Putamen (tissue), 1 donor: ENCODE measurements at regions not wholly inside any gene's neighbourhood (a gene's known extent, or its start where the extent isn't known, plus 50 kb on each side); places are given as distances from the start of the nearest gene placed in this dataset.
"Not testable (repeated sequence)": the region's sequence is repeated elsewhere in the genome, so short reads cannot be mapped to it uniquely, and the experiment has no call there.

Source experiments
- DNase-seq: peaks from one replicate; pipeline ENCODE4 v3.0.0-alpha.2; 2016; ENCODE audit warnings: low spot score

DNA sequence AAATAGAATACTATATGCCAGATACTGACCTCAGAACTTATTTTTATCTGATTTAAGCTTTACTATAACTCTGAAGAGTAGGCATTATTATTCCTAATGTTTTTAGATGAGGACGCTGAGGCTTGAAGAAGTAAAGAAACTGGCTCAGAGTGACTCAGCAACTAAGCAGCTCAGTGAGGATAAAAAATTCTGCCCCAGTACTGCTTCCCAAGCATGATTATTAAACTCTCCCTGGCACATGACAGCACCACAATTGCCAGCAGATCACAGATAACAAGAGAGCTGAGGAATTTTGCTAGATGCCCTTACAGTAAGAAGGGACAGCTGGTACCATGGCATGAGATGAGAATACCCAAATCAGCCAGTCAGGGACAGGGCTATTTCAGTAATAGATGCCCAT, 219.4 kb downstream of the NKX6-1 start:
- DNase-seq: no peak

DNA sequence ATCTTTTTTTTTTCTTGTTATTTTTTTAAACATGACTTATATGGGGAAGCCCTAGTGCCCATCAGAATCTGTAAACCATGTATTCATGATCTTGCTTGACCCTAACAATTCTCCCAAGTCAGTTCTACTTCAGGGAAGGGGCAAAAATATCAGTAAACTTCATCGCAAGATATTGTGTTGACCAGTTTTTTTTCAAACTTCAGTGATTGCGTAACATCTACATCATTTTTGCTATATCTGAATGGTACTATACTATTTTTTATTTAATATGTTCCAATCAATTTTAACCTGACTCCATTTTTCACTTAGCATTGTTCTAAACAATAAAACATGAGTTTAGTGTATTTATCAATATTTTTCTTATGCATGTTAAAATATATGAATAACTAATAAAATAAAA, 221.2 kb downstream of the NKX6-1 start:
- no peak for DNase-seq

DNA sequence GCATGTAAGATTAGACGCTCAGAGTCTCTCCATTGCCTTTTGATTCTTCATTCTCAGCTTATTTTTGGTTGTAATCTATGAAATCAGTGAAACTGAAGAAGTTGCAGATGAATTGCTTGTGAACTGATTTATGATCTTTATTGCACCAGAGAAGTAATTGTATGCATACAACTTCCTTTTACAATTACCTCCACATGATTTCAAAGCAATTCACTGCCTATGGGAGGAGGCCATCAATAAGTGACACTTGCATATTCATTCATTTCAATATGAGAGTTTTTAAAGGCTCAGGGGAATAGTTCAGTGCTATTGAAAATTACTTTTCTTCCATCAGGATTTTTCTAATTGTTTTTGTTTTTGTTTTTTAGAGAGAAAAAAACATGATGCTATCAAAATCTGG, 222.3 kb downstream of the NKX6-1 start:
- no peak for DNase-seq

DNA sequence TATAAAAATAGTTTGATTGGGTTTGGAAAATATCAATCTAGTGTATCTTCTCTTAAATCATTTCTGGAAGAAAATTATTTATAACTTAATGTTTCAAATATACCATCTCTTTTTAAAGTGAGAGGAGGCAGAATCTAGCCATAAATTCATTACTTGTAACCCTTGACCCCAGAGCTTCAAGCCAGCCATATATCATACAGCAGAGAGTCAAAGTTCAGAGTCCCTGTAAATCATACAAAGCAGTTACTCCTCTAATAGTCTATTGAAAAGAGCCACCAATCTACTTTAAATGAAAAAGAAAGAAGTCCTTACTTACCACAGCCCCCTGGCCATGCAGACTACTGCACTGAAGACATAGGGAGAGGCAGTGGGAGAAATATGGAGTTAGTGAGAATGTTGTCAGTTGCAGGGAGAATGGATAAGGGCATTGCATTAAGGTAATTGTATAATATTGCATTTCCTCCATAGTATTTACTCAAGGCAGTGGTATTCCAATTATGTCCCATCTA, 229.5 kb downstream of the NKX6-1 start:
- no peak for DNase-seq

DNA sequence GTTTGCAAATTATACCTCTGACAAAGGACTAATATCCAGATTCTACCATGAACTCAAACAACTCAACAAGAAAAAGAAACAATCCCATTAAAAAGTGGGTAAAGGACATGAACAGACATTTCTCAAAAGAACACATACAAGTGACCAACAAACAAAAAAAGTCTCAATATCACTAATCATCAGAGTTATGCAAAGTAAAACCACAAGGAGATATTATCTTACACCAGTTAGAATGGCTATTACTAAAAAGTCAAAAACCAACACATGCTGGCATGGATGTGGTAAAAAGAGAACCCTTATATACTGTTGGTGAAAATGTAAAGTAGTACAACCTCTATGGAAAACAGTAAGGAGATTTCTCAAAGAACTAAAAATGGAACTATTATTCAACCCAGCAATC, 234.4 kb downstream of the NKX6-1 start:
- DNase-seq: no peak

DNA sequence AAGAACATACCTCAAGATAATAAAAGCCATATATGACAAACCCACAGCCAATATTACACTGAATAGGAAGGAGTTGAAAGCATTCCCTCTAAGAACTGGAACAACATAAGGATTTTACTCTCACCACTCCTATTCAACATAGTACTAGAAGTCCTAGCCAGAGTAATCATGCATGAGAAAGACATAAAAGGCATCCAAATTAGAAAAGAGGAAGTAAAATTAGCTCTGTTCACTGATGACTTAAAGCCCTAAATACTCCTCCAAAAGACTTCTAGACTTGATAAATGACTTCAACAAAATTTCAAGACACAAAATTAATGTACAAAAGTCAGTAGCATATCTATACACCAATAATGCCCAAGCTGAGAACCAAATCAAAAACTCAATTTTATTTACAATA, 235.7 kb downstream of the NKX6-1 start:
- no peak for DNase-seq

DNA sequence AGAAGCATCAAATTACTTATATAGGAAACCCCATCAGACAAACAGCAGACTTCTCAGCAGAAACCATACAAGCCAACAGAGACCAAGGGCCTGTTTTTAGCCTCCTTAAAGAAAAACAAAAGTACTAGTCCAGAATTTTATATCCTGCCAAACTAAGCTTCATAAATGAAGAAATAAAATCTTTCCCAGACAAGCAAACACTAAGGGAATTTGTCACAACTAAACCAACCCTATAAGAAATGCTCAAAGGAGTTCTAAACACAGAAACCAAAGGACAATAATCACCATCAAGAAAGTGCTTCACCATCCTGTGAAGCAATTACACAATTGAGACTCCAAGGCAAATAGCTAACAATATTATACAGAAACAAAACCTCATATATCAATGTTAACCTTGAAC, 238.6 kb downstream of the NKX6-1 start:
- DNase-seq: no peak

DNA sequence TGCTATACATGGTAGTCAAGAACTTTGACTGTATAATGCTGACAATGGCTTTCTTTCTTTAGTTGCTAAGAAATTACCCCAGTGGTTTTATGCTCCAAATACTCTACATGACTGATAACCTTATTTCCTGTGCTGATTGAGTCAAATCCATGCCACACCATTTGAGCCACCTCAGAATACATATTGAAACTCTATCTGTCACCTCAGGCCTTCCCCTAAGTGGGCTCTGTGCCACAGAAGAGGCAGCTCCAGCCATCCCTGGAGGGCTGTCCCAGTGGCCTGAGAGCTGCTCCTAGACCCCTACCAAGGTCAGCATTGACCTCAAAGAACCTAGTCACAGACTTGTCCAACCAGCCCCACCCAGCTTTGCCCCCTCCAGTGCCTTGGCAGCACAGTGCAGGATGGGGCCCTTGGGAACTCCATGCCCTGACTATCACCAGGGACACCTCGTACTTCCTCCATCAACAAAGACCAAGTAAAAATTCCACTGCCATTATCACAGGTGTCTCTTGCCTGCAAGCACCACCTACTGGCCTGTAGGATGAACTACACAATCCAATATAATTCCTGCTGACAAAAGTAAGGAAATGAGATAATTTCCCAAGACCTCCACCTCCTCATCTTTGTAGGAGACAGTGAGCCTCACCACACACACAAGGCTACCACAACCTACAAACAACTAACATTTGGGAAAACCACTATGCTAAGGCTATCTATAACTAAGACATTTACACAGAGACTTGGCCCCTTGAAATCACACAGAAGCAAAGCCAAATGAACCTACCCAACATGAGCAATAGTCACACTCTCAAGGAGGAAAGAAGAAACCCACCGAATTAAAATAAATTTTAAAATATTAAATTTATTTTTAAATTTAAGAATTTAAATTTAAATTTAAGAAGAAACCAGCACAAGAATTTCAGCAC, 239.9 kb downstream of the NKX6-1 start:
- DNase-seq: no peak

DNA sequence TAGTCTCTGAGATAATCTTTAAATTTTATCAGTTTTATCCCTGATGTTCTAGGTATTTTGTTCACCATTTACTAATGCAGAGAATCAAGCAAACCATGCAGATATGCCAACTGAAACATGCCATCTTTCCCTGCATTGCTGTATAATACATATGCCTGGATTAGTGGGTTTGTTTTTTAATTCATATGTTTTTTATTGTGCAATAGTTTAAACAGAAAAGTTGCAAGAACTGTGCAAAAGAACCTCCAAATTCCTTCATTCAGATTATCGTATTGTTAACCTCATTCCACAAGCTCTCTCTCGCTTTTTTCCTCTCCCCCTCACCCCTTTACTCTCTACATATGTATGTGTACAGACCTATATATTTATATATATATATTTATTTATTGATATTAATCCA, 244.6 kb downstream of the NKX6-1 start:
- no peak for DNase-seq

DNA sequence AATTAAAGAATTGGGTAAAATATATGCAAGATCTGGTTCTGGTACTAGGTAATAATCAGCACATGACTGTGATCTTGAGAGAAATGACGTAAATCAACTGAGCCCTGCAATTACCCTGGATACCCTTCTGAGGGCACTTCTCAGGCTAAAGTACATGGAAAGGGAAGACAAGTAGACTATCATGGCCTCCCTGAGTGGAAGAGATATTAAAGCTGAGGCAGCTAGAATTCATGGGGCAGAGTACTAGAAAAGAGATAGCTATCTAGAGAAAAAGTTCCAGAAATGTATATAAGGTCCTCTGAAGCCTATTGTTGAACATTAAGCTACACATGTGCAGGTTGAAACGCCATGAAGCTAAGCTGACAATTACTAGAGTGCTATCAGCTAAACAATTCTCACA, 249.6 kb downstream of the NKX6-1 start:
- DNase-seq: no peak

DNA sequence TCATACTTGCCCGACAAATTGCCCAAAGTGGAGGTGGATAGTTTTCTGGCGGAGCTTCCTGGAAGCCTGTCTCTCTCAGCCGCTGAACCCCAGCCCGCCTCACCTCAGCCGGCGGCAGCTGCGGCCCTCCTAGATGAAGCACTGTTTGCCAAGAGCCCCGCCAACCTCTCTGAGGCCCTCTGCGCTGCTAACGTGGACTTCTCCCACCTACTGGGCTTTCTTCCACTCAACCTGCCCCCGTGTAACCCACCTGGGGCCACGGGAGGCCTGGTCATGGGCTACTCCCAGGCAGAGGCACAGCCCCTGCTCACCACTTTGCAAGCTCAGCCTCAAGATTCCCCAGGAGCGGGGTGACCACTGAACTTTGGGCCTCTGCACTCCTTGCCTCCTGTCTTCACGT, 254.1 kb downstream of the NKX6-1 start:
- DNase-seq: not testable (repeated sequence)

DNA sequence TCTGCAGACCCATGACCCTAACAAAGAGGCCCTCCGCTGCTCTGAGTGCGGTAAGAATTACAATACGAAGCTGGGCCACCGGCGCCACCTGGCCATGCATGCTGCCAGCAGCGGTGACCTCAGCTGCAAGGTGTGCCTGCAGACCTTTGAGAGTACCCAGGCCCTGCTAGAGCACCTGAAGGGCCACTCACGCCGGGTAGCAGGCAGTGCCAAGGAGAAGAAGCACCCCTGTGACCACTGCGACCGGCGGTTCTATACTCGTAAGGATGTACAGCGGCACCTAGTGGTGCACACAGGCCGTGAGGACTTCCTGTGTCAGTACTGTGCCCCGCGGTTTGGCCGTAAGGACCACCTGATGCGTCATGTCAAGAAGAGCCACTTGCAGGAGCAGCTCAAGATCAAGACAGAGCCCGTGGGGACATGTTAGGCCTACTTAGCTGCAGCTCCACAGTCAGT, 254.7 kb downstream of the NKX6-1 start:
- not testable (repeated sequence) for DNase-seq

DNA sequence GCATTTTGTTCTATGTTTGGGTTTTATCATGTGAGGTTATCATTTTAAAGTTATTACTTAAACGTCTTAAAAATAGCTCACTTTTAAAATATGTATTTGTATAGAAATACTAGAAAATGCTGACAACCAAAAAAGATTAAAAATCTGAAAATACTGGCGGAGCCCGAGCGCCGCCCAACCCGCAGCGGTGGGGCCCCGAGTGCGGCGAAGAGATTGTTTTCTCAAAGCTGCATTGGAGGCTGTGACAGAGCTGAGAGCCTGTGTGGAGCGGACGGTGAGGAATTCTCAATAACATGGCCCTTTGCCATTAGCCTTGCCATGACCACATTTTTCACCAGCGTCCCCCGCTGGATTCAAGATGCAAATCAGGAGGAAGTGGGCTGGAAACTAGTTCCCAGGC, 255.4 kb downstream of the NKX6-1 start:
- DNase-seq: no peak

DNA sequence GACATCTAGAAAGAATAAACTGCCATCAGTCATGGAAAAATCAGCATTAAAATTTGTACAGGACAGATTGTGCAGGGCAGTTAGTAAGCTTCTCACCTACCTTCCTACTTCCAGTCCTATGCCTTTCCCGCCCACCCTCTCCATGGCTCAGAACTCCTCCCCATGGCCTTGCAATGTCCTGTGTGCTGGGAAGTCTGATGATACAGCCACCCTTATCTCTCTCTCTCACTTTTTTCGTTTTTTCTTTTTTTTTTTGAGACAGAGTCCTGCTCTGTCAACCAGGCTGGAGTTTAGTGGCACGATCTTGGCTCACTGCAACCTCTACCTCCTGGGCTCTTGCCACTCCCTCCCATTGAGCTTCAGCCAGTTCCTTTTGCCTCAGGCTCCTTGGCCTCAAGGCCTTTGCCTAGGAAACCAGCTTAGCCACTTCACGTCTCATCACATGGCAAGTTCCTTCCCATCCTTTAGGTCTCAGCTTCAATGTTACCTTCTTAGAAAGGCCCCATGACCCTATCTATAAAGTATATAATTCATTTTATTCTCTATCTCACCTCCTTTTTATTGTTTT, 259.7 kb downstream of the NKX6-1 start:
- DNase-seq: no peak

DNA sequence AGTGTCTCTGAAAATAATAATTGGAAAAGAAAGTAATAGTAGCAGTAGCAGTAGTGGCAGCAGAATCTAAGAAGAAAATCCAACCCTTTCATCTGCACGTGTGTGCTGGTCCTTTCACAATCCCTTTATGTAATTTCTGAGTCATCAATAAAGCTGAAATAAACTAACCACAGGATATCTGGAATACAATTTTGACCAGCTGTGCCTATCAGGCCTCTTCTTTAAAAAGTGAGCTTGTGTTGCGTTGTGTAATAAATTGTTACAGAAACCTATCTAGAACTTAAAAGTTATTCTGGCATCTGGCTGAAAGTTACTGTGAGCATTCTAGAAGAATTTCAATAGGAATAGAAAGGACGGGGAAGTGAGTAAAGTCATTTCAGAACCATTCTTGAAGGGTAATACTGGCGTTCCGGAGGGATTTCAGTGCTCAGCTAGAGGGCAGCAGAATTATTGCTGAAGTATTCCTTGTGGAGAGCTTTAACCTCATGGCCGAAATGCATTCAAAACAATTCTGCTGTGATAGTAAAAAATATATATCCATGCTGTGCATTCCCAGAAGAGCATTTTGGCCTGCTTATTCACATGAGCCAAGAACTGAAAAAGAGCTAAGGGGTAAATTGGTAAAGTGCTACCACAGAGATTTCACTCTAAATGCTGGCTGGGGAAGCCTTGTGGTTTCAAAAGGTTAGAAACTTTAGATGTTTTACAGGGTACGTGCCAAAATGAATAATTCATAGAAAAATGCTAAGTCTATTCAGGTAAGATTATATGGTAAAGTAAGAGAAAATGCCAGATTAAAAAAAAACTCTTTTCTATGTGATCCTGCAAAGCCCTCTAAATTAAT, 260.6 kb downstream of the NKX6-1 start:
- DNase-seq: no peak

DNA sequence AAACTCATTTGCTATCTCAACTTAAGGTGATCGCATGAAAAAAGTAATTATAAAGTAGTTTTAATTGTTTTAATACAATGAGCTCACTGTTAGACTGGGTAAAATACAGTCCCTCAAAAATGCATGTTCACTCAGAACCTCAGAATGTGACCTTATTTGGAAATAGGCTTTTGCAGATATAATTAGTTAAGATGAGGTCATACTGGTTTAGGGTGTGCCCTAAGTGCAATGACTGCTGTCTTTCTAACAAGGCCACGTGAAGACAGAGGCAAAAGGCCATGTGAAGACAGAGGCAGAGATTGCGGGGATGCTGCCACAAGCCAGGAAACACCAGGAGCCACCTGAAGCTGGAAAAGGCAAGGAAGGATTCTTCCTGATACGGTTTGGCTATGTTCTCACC, 262.1 kb downstream of the NKX6-1 start:
- DNase-seq: no peak

DNA sequence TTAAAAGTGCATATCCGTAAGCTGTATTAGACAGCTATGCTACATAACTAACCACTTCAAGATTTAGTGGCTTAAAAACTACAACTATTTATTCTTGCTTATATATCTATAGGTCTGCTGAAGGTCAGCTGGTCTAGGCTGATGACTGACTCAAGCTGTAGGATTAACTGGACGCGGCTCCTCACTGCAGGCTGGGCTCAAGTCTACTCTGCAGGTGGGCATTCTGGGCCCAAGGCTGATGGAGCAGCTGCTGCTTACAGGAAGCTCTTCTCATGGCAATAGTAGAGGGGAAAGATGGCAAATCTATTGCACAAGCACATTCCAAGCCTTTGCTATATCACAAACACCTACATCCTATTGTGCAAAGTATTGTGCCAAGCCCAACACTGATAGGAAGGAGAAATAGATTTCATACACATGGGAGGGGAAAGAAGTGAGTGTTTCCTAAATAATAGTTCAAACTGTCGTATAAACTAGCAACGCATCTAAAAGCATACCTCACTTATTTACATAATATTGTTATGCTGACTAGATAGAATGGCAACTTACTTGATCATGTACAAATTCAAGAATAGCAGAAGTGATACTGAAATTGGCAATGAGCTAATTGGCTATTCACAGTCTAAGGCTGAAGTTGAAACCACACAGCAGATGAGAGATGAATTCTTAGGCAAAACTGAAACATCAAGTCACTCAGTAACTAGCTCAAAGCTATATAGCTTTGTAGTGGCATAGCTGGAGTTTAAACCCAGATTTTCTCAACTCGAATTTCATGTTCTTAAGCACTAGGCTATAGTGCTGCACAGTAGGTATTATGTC, 263.8 kb downstream of the NKX6-1 start:
- no peak for DNase-seq

DNA sequence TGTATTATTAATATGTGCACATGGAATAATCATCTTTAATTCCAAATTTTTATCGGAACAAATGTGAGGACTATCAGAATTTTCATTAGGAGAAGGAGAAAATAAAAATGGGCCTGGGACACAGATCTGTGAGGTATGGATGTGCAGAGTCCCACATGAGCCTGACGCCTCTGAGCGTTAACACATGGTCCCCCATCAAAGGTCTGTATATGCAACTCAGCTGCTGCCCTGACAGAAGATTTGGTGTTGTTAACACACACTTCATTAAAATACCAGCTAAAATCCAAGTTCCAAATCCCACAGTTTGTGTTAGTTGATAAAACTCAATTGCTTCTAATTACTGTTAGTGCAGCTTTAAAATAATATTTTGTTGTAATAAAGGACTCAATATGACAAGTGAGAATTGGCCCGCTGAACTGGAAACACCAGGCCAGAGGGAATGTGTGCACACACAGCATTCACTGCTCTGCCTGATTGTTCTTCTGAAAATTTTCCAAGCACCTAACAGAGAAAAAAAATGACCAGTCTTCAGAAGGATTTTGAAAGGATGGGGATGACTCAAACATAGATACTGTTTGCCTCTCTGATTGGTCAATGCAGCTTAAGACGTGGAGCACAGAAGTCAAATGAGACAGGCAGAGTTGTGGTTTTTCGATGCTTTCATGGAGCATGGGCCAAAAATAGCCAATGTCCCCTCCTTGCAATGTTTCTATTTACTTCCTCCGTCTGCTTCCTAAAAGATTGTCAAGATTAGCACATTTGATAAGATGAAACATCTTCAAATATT, 266.6 kb downstream of the NKX6-1 start:
- no peak for DNase-seq

DNA sequence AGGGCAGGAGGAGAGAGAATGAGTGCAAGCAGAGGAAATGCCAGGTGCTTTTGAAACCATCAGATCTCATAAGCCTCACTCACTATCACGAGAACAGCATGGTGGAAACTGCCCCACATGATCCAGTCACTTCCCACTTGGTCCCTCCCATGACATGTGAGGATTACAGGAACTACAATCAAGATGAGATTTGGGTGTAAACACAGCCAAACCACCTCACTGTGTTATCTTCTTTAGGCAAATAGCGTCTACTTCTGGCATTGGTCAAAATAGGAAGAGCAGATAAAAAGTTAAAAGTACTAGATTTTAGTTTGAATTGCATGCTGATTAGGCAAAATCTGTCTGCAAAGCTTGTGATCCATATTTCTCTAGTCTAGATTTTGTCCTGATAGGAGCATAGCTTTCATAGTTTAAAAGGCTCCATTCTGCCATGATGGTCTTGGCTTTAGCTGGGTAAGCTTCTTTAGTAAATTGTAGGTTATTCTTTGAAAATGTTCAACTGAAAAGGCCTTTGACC, 267.5 kb downstream of the NKX6-1 start:
- no peak for DNase-seq

DNA sequence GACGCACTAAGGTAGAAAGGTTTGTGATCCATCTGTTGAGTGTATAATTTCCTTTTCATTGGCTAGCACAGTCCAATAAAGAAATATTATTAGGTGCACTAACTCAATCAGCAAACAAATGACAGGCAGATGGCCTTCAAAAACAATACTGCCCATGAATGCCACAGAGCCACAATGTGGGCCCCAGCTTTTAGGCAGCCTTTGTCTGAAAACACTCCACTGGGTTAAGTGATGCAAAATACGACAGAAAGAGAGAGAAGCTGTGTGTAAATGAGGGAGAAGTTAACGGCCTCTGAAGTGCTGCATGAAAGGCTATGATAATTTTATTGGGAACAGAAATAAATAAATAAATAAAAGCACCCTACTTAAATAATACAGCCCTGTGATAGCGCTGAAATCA, 274.6 kb downstream of the NKX6-1 start:
- DNase-seq: no peak

DNA sequence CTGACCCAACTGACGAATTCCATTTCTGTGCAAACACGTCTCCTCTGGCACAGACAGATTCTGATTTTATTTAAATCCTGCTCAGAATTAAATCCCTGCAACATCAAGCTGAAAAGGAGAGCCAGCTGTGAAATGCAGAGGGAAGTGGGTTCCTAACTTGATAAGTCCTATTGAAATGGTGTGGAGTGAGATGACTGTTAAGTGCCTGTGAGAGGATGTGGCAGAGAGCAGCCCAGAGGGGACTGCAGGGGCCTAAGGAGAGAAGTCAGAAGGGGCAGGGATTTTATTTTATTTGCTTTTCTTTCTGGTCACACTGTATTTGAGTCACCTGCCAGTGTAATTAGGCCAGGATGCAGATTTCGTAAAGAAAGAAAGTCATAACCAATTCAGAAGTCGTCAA, 277.4 kb downstream of the NKX6-1 start:
- no peak for DNase-seq
